Adrenal gland (tissue), 5 donors: ENCODE measurements at regions not wholly inside any gene's neighbourhood (a gene's known extent, or its start where the extent isn't known, plus 50 kb on each side); places are given as distances from the start of the nearest gene placed in this dataset.

Source experiments
- CTCF ChIP-seq, 6 experiments: fragments of 450-650 bp in 4 of 6; fragments of 200-600 bp in 2 of 6; sonication (generic) in 1 of 6; IDR thresholded peaks; 1 replicate in 5 of 6; 2 replicates in 1 of 6; pipeline versions ENCODE4 v1.5.1 to v1.8.0; 2016 to 2021; ENCODE audit warnings: antibody characterized with exemption in 6 of 6, mild to moderate bottlenecking in 2 of 6, moderate library complexity in 1 of 6
- POLR2A ChIP-seq, 2 donors: fragments of 450-650 bp; IDR thresholded peaks; one replicate each; pipeline ENCODE4 v1.6.1; 2017; ENCODE audit warnings: antibody characterized with exemption in 2 of 2, mild to moderate bottlenecking in 2 of 2, moderate library complexity in 1 of 2
- donor health status: DM: no; HTN: no; CAD: no.

GRCh38 chr20:12535316-12535715 is 473.5 kb upstream of the SPTLC3 start:
- no peak for TF ChIP-seq CTCF (IDR thresholded peaks at IDR 0.05)
- no peak for TF ChIP-seq POLR2A (IDR thresholded peaks at IDR 0.05)
